ENCODE measurements at regions not wholly inside any gene's neighbourhood (a gene's known extent, or its start where the extent isn't known, plus 50 kb on each side); places are given as distances from the start of the nearest gene placed in this dataset.

DNA sequence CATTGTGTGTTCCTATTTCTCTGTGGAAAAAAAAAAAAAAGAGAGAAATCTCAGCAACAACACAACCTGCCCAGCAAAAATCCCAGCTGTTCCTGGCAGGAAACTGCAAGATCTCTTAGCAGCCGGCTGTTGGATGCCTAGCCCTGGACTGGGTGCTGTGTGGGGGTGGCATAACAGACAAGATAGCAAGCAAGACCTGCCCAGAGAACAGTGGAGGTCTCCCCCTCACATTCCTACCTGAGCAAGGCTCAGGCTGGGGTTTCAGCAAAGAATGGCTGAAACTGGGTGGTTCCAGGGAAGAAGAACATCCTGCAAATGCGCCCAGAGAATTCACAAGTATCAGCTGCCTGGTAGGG lies 248.8 kb upstream of the ZMIZ1 start:
- DNase-seq (ENCODE audit: low spot score), result no peak
- Histone ChIP-seq H3K9me2 (ENCODE audit: insufficient read depth, low read length) (no peaks in the 10 kb centered on the region), H3K36me3 (ENCODE audit: insufficient read depth, low read length) (no peaks in the 10 kb centered on the region), H4K20me1 (ENCODE audit: insufficient read depth, low read length) (no peaks in the 10 kb centered on the region), H3K9me3 (ENCODE audit: low read length) (no peaks in the 10 kb centered on the region), H3K4me1 (ENCODE audit: insufficient read depth, low read length, poor library complexity, severe bottlenecking) (no peaks in the 10 kb centered on the region), H3K79me2 (ENCODE audit: insufficient read depth, low read depth, low read length) (no peaks in the 10 kb centered on the region), H3K4me3 (ENCODE audit: low read depth, low read length, poor library complexity, severe bottlenecking) (no peak overlapping the region), H3K27ac (ENCODE audit: low read depth, low read length, poor library complexity, severe bottlenecking) (no peak overlapping the region), H3K4me2 (ENCODE audit: low read length) (no peak overlapping the region), H2AFZ (ENCODE audit: low read length) (no peak overlapping the region)
- ChIA-PET CTCF (ENCODE audit: unreplicated experiment) (no interaction called here), POLR2A (no interaction called here)
- TF ChIP-seq EZH2phosphoT487 (IDR thresholded peaks at IDR 0.05; ENCODE audit: borderline replicate concordance, low read depth, low read length), result no peak
- no peak for TF ChIP-seq CTCF (conservative IDR thresholded peaks at IDR 0.05; ENCODE audit: low read length)
- intact Hi-C loops (cut with micrococcal nuclease; ENCODE audit: unreplicated experiment), result no loop called here
- no TSS peak for BruUV-seq (replicated peaks)

DNA sequence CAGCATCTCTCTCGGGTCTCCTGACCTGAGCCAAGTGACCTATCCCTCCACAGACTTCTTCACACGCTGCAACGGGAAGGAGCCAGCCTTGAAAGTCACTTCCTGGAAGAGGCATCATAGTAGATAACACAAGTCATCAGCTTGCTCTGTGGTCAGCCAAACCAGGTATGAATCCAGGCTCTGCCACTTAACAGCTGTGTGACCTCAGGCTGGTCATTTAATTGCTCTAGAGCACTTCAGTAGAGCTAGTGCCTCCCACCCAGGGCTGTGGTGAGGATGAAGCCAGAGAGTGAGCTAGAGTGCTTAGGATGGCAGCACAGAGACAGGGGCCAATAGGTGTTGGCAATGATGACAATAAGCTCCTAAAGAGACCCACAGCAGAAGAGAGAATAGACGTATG lies 247.7 kb upstream of the ZMIZ1 start:
- Histone ChIP-seq H3K9me2 (ENCODE audit: insufficient read depth, low read length) (no peaks in the 10 kb centered on the region), H2AFZ (ENCODE audit: low read length) (no peak overlapping the region), H3K36me3 (ENCODE audit: insufficient read depth, low read length) (no peaks in the 10 kb centered on the region), H4K20me1 (ENCODE audit: insufficient read depth, low read length) (no peaks in the 10 kb centered on the region), H3K79me2 (ENCODE audit: insufficient read depth, low read depth, low read length) (no peaks in the 10 kb centered on the region), H3K27ac (ENCODE audit: low read depth, low read length, poor library complexity, severe bottlenecking) (no peak overlapping the region), H3K4me2 (ENCODE audit: low read length) (no peak overlapping the region), H3K4me1 (ENCODE audit: insufficient read depth, low read length, poor library complexity, severe bottlenecking) (no peaks in the 10 kb centered on the region), H3K4me3 (ENCODE audit: low read depth, low read length, poor library complexity, severe bottlenecking) (no peak overlapping the region), H3K9me3 (ENCODE audit: low read length) (no peaks in the 10 kb centered on the region)
- POLR2A ChIA-PET, result interaction anchor here (0.5 kb wide), 1 partner anchor 381 kb away, joined by 4 read pairs; no protein-coding TSS in a partner anchor
- CTCF ChIA-PET (ENCODE audit: unreplicated experiment), result interaction anchor here (0.6 kb wide), 1 partner anchor 231 kb away, joined by 3 read pairs; no protein-coding TSS in a partner anchor
- intact Hi-C loops (cut with micrococcal nuclease; ENCODE audit: unreplicated experiment), result no loop called here
- no peak for TF ChIP-seq EZH2phosphoT487 (IDR thresholded peaks at IDR 0.05; ENCODE audit: borderline replicate concordance, low read depth, low read length)
- TF ChIP-seq CTCF (conservative IDR thresholded peaks at IDR 0.05; ENCODE audit: low read length), result no peak
- BruUV-seq (replicated peaks), result no TSS peak
- DNase-seq (ENCODE audit: low spot score), result no peak

- Histone ChIP-seq H4K20me1 (ENCODE audit: insufficient read depth, low read length) (no peaks in the 10 kb centered on the region), H3K9me2 (ENCODE audit: insufficient read depth, low read length) (no peaks in the 10 kb centered on the region), H3K79me2 (ENCODE audit: insufficient read depth, low read depth, low read length) (no peaks in the 10 kb centered on the region), H2AFZ (ENCODE audit: low read length) (no peak overlapping the region), H3K27ac (ENCODE audit: low read depth, low read length, poor library complexity, severe bottlenecking) (no peak overlapping the region), H3K36me3 (ENCODE audit: insufficient read depth, low read length) (no peaks in the 10 kb centered on the region), H3K4me1 (ENCODE audit: insufficient read depth, low read length, poor library complexity, severe bottlenecking) (no peaks in the 10 kb centered on the region), H3K4me2 (ENCODE audit: low read length) (no peak overlapping the region), H3K9me3 (ENCODE audit: low read length) (no peaks in the 10 kb centered on the region), H3K4me3 (ENCODE audit: low read depth, low read length, poor library complexity, severe bottlenecking) (no peak overlapping the region)
- intact Hi-C loops (cut with micrococcal nuclease; ENCODE audit: unreplicated experiment), result no loop called here
- POLR2A ChIA-PET, result no interaction called here
- no peak for DNase-seq (ENCODE audit: low spot score)
- TF ChIP-seq CTCF (conservative IDR thresholded peaks at IDR 0.05; ENCODE audit: low read length) (no peak), EZH2phosphoT487 (IDR thresholded peaks at IDR 0.05; ENCODE audit: borderline replicate concordance, low read depth, low read length) (no peak)
- BruUV-seq (replicated peaks), result no TSS peak
- CTCF ChIA-PET (ENCODE audit: unreplicated experiment), result no interaction called here
These were observed 239.9 kb upstream of the ZMIZ1 start for GRCh38 chr10:78828647-78829539.

Measured in OCI-LY7 (cell line).